Stimulated activated CD4-positive, alpha-beta T cell treated with anti-CD3 and anti-CD28 coated beads, Interleukin-1b, Interleukin-23, amount 100 ng/mL, for 48 hours (primary cell): ENCODE measurements at regions not wholly inside any gene's neighbourhood (a gene's known extent, or its start where the extent isn't known, plus 50 kb on each side); places are given as distances from the start of the nearest gene placed in this dataset.
A peak's percentile ranks its signal among the peaks of the same experiment; 100 is the strongest.

ENCODE experiments used
- DNase-seq: peaks from one replicate; pipeline ENCODE4 v3.0.0-alpha.2; 2020

DNA sequence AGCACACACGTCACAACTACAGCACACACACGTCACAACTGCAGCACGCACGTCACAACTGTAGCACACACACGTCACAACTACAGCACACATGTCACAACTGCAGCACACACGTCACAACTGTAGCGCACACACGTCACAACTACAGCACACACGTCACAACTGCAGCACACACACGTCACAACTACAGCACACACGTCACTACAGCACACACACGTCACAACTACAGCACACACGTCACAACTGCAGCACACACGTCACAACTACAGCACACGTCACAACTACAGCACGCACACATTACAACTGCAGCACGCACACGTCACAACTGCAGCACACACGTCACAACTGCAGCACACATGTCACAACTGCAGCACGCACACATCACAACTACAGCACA, 322.6 kb upstream of the AJAP1 start:
- DNase-seq, result no peak

DNA sequence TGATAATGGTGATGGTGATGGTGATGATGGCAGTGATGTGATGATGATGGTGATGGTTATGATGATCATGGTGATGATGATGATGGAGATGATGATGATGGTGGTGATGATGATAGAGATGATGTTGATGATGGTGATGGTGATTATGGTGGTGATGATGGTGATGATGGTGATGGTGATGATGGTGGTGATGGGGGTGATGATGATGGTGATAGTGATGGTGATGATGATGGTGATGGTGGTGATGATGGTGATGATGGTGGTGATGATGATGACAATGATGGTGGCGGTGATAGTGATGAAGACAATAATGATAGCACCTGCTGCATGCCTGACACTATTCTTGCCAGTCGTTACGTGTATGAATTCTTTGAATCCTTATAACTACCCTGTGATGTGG, 317.9 kb upstream of the AJAP1 start:
- DNase-seq, result no peak

DNA sequence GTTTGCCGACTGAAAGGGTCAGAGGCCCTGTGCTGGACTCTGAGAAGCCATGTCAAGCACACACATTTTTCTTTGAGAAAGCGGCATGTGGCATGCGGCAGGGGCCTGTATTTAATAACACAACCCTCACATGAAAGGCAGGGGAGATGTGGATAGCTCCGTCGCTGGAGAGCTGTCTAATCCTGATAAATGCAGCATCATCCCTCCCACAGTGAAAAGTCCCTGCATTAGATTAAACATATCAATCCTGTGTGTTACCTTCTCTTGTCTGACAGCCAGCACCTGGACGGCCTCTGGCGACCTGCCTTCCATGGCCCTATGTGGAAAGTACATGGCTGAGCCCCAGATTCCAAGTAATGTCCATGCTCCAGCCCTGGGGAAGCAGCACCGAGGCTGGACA, 313.0 kb upstream of the AJAP1 start:
- DNase-seq, result no peak

DNA sequence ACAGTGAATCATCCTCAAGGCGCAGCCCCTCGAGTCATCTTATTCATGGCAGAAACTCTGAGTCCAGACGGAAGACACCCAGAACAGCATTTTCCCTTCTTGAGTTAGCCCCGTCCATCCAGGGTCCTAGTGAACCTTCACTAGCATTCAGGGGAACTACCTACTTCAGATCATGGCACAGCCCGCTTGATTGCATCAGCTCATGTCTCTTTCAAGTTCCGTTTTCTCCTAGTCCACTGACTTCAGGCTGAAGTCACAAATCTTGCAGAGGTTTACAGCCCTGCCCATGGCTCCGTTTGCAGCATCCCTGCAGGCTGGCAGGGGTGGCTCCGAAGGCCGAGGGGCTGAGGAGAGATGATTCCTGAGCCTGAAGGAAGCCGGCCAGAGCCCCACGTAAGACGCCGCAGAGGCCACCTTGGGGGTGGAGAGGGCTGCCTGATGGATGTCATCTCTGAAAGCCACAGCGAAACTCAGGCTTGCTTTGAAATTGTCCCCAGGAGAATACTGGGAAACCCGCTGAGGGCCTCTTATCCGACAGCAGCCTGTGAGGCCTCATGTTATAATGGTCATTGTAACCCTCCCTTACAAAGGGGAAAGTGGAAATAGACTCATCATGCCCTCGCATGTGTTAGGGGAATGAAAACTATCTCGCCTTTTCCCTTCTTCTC, 310.2 kb upstream of the AJAP1 start:
- DNase-seq, result no peak

DNA sequence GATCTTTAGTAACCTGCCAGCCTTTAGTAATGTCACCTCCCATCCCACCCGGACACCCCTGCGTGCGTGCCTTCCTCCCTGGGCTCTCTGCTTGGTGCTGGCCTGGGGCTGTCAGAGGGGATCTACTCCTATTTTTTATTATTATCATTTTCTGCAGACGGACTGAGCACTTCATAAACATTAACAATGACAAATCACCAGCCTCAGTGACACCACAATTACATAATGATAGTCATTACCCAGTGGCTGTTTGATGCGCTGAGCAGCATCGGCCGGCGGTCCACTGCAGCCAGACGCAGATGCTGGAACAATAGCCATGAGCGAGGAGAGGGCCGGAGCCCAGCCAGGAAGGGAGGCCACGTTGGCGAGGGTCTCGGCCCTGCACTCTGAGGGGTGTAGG, 309.3 kb upstream of the AJAP1 start:
- no peak for DNase-seq

DNA sequence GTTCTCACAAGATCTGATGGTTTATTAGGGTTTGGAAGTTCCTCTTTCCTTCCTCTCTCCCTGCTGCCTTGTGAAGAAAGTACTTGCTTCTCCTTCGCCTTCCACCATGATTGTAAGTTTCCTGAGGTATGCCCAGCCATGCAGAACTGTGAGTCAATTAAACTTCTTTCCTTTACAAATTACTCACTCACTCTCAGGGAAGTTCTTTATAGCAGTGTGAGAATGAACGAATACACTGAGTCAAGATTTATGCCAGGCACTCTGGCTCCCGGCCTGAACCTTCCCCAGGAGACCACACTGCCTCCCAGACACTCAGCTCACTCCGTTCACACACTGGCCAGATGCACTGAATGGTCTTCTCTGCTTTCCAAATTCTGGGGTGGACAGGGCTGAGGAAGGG, 308.3 kb upstream of the AJAP1 start:
- no peak for DNase-seq

GRCh38 chr1:4351453-4351852, 303.0 kb upstream of the AJAP1 start:
- DNase-seq, result no peak

GRCh38 chr1:4353090-4353856, 301.1 kb upstream of the AJAP1 start:
- no peak for DNase-seq

DNA sequence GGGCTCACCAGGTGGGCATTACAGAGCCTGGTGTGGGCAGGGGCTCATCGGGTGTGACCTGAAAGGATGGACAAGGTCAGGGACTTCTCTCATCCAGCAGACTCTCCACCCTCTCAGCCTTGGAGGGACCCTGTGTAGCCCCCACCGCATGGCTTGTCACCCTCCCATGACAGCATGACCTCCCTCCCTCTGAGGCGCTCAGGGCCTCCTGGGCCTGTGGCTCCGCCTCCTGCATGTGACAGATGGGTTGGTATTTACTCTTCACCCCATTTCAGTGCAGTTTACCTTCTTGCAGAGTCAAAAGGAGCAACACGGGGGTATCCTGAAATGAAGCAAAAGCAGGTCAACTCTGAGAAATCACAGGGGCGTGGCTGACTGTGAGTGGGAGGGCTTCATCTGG, 298.6 kb upstream of the AJAP1 start:
- no peak for DNase-seq

DNA sequence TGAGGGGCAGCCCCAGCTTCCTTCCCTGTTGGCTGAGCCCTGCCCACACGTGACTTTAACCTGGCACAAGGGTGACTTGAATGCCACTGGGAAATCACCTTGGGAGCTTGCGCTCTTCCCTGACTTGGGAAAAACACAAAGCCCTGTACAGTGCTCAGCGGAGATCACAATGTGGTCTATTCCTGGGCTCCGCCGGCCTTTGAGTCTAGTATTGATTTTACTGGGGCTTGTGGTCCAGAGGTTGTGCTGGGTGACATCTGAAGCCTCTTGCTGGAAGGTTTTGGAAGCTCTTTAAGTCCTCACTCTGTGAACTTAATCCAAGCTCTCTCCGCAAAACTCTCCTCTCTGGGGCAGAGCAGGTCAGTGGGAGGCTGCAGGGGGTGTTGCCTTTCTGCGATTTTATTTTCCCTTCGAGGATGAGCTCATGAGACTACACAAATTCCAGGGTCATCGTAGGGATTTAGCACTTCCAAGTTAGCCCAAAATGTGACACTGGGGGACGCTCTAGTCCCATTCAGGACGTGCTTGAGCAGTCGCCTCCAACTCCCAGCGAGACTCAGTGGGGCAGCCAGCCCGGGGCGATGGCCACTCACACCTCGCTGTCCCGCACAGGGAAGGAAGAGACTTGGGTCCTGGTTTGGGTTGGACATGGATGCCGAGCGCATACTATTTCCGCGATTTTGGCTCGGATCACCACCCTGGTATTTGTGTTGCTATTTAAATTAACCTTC, 291.9 kb upstream of the AJAP1 start:
- DNase-seq, result no peak

- DNase-seq, result no peak
These were observed 288.3 kb upstream of the AJAP1 start for GRCh38 chr1:4366091-4366490.

DNA sequence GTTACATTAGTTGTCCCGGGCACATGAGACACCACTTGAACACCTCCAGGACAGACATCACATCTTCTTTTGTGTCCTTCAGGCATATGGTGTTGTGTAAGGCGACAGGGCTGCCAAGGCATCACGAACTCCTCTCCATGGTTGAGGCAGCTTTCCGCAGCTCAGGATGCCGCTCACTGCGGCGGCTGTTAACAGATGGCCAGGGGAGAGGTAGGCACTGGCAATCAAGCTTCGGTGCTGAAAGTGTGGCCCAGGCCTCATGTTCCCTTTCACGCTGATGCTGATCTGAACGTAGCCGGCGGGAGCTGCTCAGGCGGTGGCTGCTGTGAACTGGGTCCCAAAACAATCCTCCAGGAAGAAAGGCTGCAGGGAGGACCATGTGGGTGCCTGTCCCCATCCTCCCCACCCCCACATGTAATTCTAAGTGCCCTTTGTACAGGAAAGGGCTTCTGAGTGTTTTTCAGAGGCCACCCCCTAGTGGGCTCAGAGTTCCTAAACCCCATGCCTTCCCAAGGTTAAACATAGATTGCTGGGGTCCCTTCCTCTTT, 287.1 kb upstream of the AJAP1 start:
- DNase-seq, result no peak

- DNase-seq, result no peak
These were observed 285.1 kb upstream of the AJAP1 start for GRCh38 chr1:4369335-4369734.

GRCh38 chr1:4371849-4372248, 282.6 kb upstream of the AJAP1 start:
- DNase-seq, result no peak

DNA sequence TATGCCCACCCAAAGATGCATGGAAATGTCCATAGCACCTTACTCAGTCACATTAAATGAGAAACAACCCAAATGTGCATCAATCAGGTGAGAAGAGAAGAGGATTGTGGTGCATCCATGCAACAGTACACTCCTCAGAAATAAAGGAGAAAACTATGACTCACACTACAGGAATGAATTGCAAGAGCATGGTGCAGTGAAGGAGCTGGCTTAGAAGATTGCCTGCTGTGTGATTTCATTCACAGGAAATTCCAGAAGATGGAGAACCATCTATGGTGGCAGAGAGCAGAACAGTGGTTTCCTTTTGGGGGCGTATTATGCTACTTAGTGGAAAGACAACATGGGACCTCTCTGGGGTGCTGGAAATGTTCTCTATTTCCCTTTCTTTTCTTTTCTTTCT, 278.6 kb upstream of the AJAP1 start:
- DNase-seq, result no peak

GRCh38 chr1:4379451-4380175, 274.8 kb upstream of the AJAP1 start:
- DNase-seq, result peak; percentile 4

GRCh38 chr1:4380564-4381168, 273.7 kb upstream of the AJAP1 start:
- no peak for DNase-seq

- DNase-seq, result no peak
These were observed 261.2 kb upstream of the AJAP1 start for GRCh38 chr1:4393191-4393590.

- no peak for DNase-seq
These were observed 260.0 kb upstream of the AJAP1 start for GRCh38 chr1:4394366-4394765.

GRCh38 chr1:4395158-4395557, 259.3 kb upstream of the AJAP1 start:
- no peak for DNase-seq

GRCh38 chr1:4395676-4396075, 258.7 kb upstream of the AJAP1 start:
- DNase-seq, result no peak

DNA sequence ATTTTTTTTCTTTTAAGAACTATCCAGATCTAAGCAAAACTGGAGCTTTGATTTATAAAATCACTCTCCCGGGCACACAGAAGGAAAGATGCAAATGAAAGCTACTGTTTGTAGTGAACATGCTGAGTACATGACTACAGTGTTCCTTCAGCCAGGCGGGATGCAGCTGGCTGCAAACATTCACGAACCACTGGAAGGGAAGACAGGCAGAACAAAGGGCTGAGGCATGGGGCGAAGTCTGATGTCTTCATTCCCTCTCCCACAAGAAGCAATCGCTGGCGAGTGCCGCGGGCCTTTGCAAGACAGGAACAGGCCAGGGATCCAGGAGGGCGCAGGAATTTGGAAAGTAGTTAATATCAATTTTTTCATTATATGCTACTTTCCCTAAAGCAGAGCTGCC, 257.9 kb upstream of the AJAP1 start:
- no peak for DNase-seq

DNA sequence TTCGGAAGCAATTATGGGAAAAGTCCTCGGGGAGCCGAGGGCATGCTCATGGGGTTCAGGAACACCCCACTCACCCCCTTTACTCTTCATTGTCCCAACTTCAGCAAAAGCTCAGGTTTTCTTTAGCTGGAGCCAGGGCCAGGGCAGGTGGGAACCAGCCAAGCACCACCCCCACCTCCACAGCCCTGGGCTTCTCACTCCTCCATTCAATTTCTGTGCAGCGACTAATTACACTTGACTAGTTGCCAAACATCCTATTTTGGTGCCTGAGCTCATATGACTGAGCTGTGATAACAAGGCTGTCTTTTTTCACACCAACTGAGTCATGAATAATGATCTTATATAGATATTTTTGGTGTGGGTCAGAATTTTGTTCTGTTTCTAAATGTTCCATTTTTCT, 257.2 kb upstream of the AJAP1 start:
- DNase-seq, result no peak
